ENCODE measurements at regions not wholly inside any gene's neighbourhood (a gene's known extent, or its start where the extent isn't known, plus 50 kb on each side); places are given as distances from the start of the nearest gene placed in this dataset.

GRCh38 chr2:208945719-208946256, 478.1 kb upstream of the MAP2 start:
- H3K4me3 ChIP-seq, result no peak overlapping the region
- 60 to 65% methylated on average over 8 of the region's 8 CpGs for WGBS, 2 donors
- H3K27ac ChIP-seq, result no peak overlapping the region
- TF ChIP-seq POLR2A (IDR thresholded peaks at IDR 0.05) (no peak), CTCF (IDR thresholded peaks at IDR 0.05) (no peak)
- H3K36me3 ChIP-seq (ENCODE audit: low read depth, missing control alignments), result no peaks in the 10 kb centered on the region
- intact Hi-C loops (cut with DNase I; ENCODE audit: low total_unique reads), result no loop called here
- no peak for DNase-seq
- no peaks in the 10 kb centered on the region for H3K4me1 ChIP-seq
- H3K27me3 ChIP-seq, result no peaks in the 10 kb centered on the region
- H3K9me3 ChIP-seq, result no peaks in the 10 kb centered on the region

- intact Hi-C loops (cut with DNase I; ENCODE audit: low total_unique reads), result no loop called here
- Histone ChIP-seq H3K36me3 (ENCODE audit: low read depth, missing control alignments) (no peaks in the 10 kb centered on the region), H3K9me3 (no peaks in the 10 kb centered on the region), H3K27me3 (no peaks in the 10 kb centered on the region), H3K4me1 (no peaks in the 10 kb centered on the region), H3K4me3 (no peak overlapping the region), H3K27ac (no peak overlapping the region)
- WGBS, 2 donors, result 64 to 74% methylated on average over 1 of the region's 1 CpG
- TF ChIP-seq CTCF (IDR thresholded peaks at IDR 0.05) (no peak), POLR2A (IDR thresholded peaks at IDR 0.05) (no peak)
- DNase-seq, result no peak
Observed at GRCh38 chr2:208948073-208948472, 475.8 kb upstream of the MAP2 start.

- WGBS, 2 donors, result 88 to 90% methylated on average over 4 of the region's 4 CpGs
- Histone ChIP-seq H3K27me3 (no peaks in the 10 kb centered on the region), H3K36me3 (ENCODE audit: low read depth, missing control alignments) (no peaks in the 10 kb centered on the region), H3K27ac (no peak overlapping the region), H3K4me1 (no peaks in the 10 kb centered on the region), H3K4me3 (no peak overlapping the region), H3K9me3 (no peaks in the 10 kb centered on the region)
- TF ChIP-seq CTCF (IDR thresholded peaks at IDR 0.05) (no peak), POLR2A (IDR thresholded peaks at IDR 0.05) (no peak)
- no peak for DNase-seq
- intact Hi-C loops (cut with DNase I; ENCODE audit: low total_unique reads), result no loop called here
Observed at GRCh38 chr2:208970070-208970469, 453.8 kb upstream of the MAP2 start.

- TF ChIP-seq POLR2A (IDR thresholded peaks at IDR 0.05), result no peak
- no peak for TF ChIP-seq CTCF (IDR thresholded peaks at IDR 0.05)
- intact Hi-C loops (cut with DNase I; ENCODE audit: low total_unique reads), result no loop called here
- Histone ChIP-seq H3K4me1 (no peaks in the 10 kb centered on the region), H3K27me3 (no peaks in the 10 kb centered on the region), H3K9me3 (no peaks in the 10 kb centered on the region), H3K4me3 (no peak overlapping the region), H3K36me3 (ENCODE audit: low read depth, missing control alignments) (no peaks in the 10 kb centered on the region), H3K27ac (no peak overlapping the region)
- no peak for DNase-seq
- 62 to 72% methylated on average over 2 of the region's 2 CpGs for WGBS, 2 donors
Observed at GRCh38 chr2:208977582-208977981, 446.3 kb upstream of the MAP2 start.

- intact Hi-C loops (cut with DNase I; ENCODE audit: low total_unique reads), result no loop called here
- TF ChIP-seq POLR2A (IDR thresholded peaks at IDR 0.05) (no peak), CTCF (IDR thresholded peaks at IDR 0.05) (no peak)
- Histone ChIP-seq H3K27me3 (no peaks in the 10 kb centered on the region), H3K36me3 (ENCODE audit: low read depth, missing control alignments) (no peaks in the 10 kb centered on the region), H3K4me1 (no peaks in the 10 kb centered on the region), H3K9me3 (no peaks in the 10 kb centered on the region), H3K27ac (no peak overlapping the region), H3K4me3 (no peak overlapping the region)
- no peak for DNase-seq
Observed at GRCh38 chr2:208978946-208979345, 444.9 kb upstream of the MAP2 start.
